Glomerular endothelial cell (primary cell): ENCODE measurements at regions not wholly inside any gene's neighbourhood (a gene's known extent, or its start where the extent isn't known, plus 50 kb on each side); places are given as distances from the start of the nearest gene placed in this dataset.

Source experiments
- DNase-seq: peaks from one replicate; pipeline ENCODE4 v3.0.0-alpha.2; 2011; ENCODE audit warnings: low read depth, low spot score; ENCODE audit errors: extremely low read depth

- DNase-seq = no peak
Observed at GRCh38 chr18:72470391-72470790, 73.8 kb downstream of the CBLN2 start.

- no peak for DNase-seq
Observed at GRCh38 chr18:72468021-72468710, 76.0 kb downstream of the CBLN2 start.

- DNase-seq = no peak
Observed at GRCh38 chr18:72460210-72460680, 83.9 kb downstream of the CBLN2 start.

- DNase-seq = no peak
Observed at GRCh38 chr18:72458271-72458670, 85.9 kb downstream of the CBLN2 start.

GRCh38 chr18:72456802-72457201 is 87.3 kb downstream of the CBLN2 start:
- DNase-seq = no peak

- DNase-seq = no peak
Observed at GRCh38 chr18:72452328-72452727, 91.8 kb downstream of the CBLN2 start.

GRCh38 chr18:72444798-72445155 is 99.4 kb downstream of the CBLN2 start:
- DNase-seq = no peak

GRCh38 chr18:72444111-72444797 is 99.9 kb downstream of the CBLN2 start:
- DNase-seq = no peak

GRCh38 chr18:72436401-72436800 is 107.7 kb downstream of the CBLN2 start:
- DNase-seq = no peak

GRCh38 chr18:72433756-72434155 is 110.4 kb downstream of the CBLN2 start:
- DNase-seq = no peak

GRCh38 chr18:72427721-72428120 is 116.4 kb downstream of the CBLN2 start:
- DNase-seq = no peak

- no peak for DNase-seq
Observed at GRCh38 chr18:72419914-72420313, 124.2 kb downstream of the CBLN2 start.

- DNase-seq = no peak
Observed at GRCh38 chr18:72412927-72413326, 131.2 kb downstream of the CBLN2 start.

- DNase-seq = no peak
Observed at GRCh38 chr18:72411261-72411660, 132.9 kb downstream of the CBLN2 start.

GRCh38 chr18:72410399-72410798 is 133.7 kb downstream of the CBLN2 start:
- DNase-seq = no peak

GRCh38 chr18:72409903-72410302 is 134.2 kb downstream of the CBLN2 start:
- DNase-seq = no peak

GRCh38 chr18:72407048-72407447 is 137.1 kb downstream of the CBLN2 start:
- DNase-seq = no peak

- no peak for DNase-seq
Observed at GRCh38 chr18:72391951-72392350, 152.2 kb downstream of the CBLN2 start.

- DNase-seq = no peak
Observed at GRCh38 chr18:72391427-72391826, 152.7 kb downstream of the CBLN2 start.

- DNase-seq = no peak
Observed at GRCh38 chr18:72378016-72378415, 166.1 kb downstream of the CBLN2 start.

- DNase-seq = no peak
Observed at GRCh38 chr18:72376256-72376655, 167.9 kb downstream of the CBLN2 start.

- no peak for DNase-seq
Observed at GRCh38 chr18:72375618-72376017, 168.5 kb downstream of the CBLN2 start.
